GM04504 (cell line): ENCODE measurements at regions not wholly inside any gene's neighbourhood (a gene's known extent, or its start where the extent isn't known, plus 50 kb on each side); places are given as distances from the start of the nearest gene placed in this dataset.
"Not testable (repeated sequence)": the region's sequence is repeated elsewhere in the genome, so short reads cannot be mapped to it uniquely, and the experiment has no call there.

ENCODE experiments used
- DNase-seq: peaks from one replicate; pipeline ENCODE4 v3.0.0-alpha.2; 2012; ENCODE audit warnings: low read depth

- no peak for DNase-seq
Measured at GRCh38 chr5:99010294-99010693, 81.5 kb upstream of the CHD1 start.

GRCh38 chr5:99008009-99008408 lies 79.2 kb upstream of the CHD1 start:
- DNase-seq = not testable (repeated sequence)

GRCh38 chr5:99005506-99005905 lies 76.7 kb upstream of the CHD1 start:
- no peak for DNase-seq

- DNase-seq = no peak
Measured at GRCh38 chr5:99004960-99005359, 76.2 kb upstream of the CHD1 start.

- DNase-seq = no peak
Measured at GRCh38 chr5:99000876-99001275, 72.1 kb upstream of the CHD1 start.

- DNase-seq = no peak
Measured at GRCh38 chr5:99000221-99000620, 71.4 kb upstream of the CHD1 start.

GRCh38 chr5:98999631-99000030 lies 70.8 kb upstream of the CHD1 start:
- no peak for DNase-seq

- peak; percentile 24 for DNase-seq
Measured at GRCh38 chr5:98997000-98997399, 68.2 kb upstream of the CHD1 start.

GRCh38 chr5:98994611-98995010 lies 65.8 kb upstream of the CHD1 start:
- no peak for DNase-seq

- no peak for DNase-seq
Measured at GRCh38 chr5:98993512-98993911, 64.7 kb upstream of the CHD1 start.

- DNase-seq = no peak
Measured at GRCh38 chr5:98992552-98992951, 63.7 kb upstream of the CHD1 start.

- DNase-seq = no peak
Measured at GRCh38 chr5:98989727-98990126, 60.9 kb upstream of the CHD1 start.

- no peak for DNase-seq
Measured at GRCh38 chr5:98986587-98986986, 57.8 kb upstream of the CHD1 start.

- no peak for DNase-seq
Measured at GRCh38 chr5:98982880-98983279, 54.1 kb upstream of the CHD1 start.
